ENCODE measurements at regions not wholly inside any gene's neighbourhood (a gene's known extent, or its start where the extent isn't known, plus 50 kb on each side); places are given as distances from the start of the nearest gene placed in this dataset.

DNA sequence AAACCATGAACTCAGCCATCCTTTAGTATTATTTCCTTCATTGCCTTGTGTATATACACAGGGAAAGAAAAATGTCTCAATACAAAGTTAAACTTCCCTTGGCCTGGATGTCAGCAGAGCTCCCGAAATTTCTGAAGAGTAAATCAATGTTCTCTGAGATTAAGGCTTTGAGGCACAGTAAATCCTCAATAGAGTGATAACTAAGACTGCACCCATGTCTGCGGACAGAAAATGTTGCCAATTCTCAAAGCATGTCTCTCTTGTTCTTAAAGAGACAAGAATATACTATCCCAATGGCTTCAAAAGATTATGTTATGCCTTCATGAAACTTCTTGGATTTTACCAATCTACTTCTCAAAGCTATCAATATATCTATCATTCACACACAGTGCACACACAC lies 1196.7 kb upstream of the TENM4 start:
- Histone ChIP-seq H3K27ac (ENCODE audit: insufficient read depth, low read length) (no peak overlapping the region), H4K20me1 (ENCODE audit: insufficient read depth, low read length) (no peaks in the 10 kb centered on the region), H3K14ac (replicated peaks; ENCODE audit: low read depth, low read length) (no peak overlapping the region), H2AK5ac (ENCODE audit: low read depth, low read length) (no peak overlapping the region), H3K36me3 (ENCODE audit: control insufficient read depth, insufficient read depth, low read length) (no peaks in the 10 kb centered on the region), H3K4me3 (ENCODE audit: insufficient read depth, low read depth, low read length) (no peak overlapping the region), H3K4me2 (ENCODE audit: low read depth, low read length) (no peak overlapping the region), H2BK5ac (ENCODE audit: low read depth, low read length, poor library complexity, severe bottlenecking) (no peak overlapping the region), H3K4ac (ENCODE audit: low read depth, low read length) (no peak overlapping the region), H3K56ac (ENCODE audit: extremely low read depth, insufficient read depth, low read length) (no peak overlapping the region), H3K27me3 (ENCODE audit: control insufficient read depth, insufficient read depth, low read length) (no peaks in the 10 kb centered on the region), H3K9ac (ENCODE audit: low read depth, low read length) (no peak overlapping the region), H2AFZ (replicated peaks; ENCODE audit: low read length, poor library complexity) (no peak overlapping the region), H2BK15ac (ENCODE audit: low read depth, low read length) (no peak overlapping the region), H3K9me3 (ENCODE audit: control insufficient read depth, insufficient read depth, low read length) (no peaks in the 10 kb centered on the region; the same call in 1 of the 2 replicates), H2BK20ac (ENCODE audit: low read depth, low read length) (no peak overlapping the region), H3K23ac (ENCODE audit: low read depth, low read length) (no peak overlapping the region), H4K5ac (ENCODE audit: low read depth, low read length) (no peak overlapping the region), H2AK9ac (replicated peaks; ENCODE audit: low read depth, low read length, poor library complexity) (no peak overlapping the region), H3K9me1 (ENCODE audit: insufficient read depth, low read length) (no peaks in the 10 kb centered on the region), H3K79me1 (ENCODE audit: low read depth in 1 of 2, low read length in 2 of 2) (no peaks in the 10 kb centered on the region), H4K8ac (ENCODE audit: low read depth in 2 of 2, low read length in 2 of 2) (no peak overlapping the region), H4K91ac (ENCODE audit: insufficient read depth, low read depth, low read length) (no peak overlapping the region), H3K18ac (ENCODE audit: low read depth, low read length) (no peak overlapping the region), H3K4me1 (ENCODE audit: control insufficient read depth, insufficient read depth, low read length) (no peaks in the 10 kb centered on the region), H2BK120ac (ENCODE audit: low read depth, low read length) (no peak overlapping the region)
- in situ Hi-C loops (cut with MboI; ENCODE audit: low sequenced_read_pairs) (no loop called here), intact Hi-C loops (cut with micrococcal nuclease) (no loop called here), dilution Hi-C loops (cut with HindIII; ENCODE audit: low sequenced_read_pairs, unreplicated experiment) (no loop called here)
- CTCF ChIA-PET, result no interaction called here
- POLR2A ChIA-PET (ENCODE audit: unreplicated experiment), result no interaction called here
- no peak for TF ChIP-seq SMC3 (IDR thresholded peaks at IDR 0.05; ENCODE audit: low read depth, low read length)
- TF ChIP-seq MAFK (IDR thresholded peaks at IDR 0.05; ENCODE audit: low read depth, low read length), result no peak
- no peak for TF ChIP-seq MAZ (IDR thresholded peaks at IDR 0.05; ENCODE audit: borderline replicate concordance, low read depth, low read length)
- no peak for TF ChIP-seq CEBPB (IDR thresholded peaks at IDR 0.05; ENCODE audit: low read depth, low read length)
- no peak for TF ChIP-seq NFE2L2 (IDR thresholded peaks at IDR 0.05; ENCODE audit: low read depth, low read length)
- no peak for TF ChIP-seq FOS (IDR thresholded peaks at IDR 0.05; ENCODE audit: low read depth, low read length)
- no peak for TF ChIP-seq MXI1 (IDR thresholded peaks at IDR 0.05; ENCODE audit: borderline replicate concordance, low read depth, low read length)
- no peak for TF ChIP-seq POLR2A (IDR thresholded peaks at IDR 0.05; ENCODE audit: low read depth, low read length)
- no peak for TF ChIP-seq RFX5 (IDR thresholded peaks at IDR 0.05; ENCODE audit: low read depth, low read length)
- TF ChIP-seq, protein P1, sequence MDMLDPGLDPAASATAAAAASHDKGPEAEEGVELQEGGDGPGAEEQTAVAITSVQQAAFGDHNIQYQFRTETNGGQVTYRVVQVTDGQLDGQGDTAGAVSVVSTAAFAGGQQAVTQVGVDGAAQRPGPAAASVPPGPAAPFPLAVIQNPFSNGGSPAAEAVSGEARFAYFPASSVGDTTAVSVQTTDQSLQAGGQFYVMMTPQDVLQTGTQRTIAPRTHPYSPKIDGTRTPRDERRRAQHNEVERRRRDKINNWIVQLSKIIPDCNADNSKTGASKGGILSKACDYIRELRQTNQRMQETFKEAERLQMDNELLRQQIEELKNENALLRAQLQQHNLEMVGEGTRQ (IDR thresholded peaks at IDR 0.05; ENCODE audit: low read depth, low read length), result no peak
- TF ChIP-seq BHLHE40 (IDR thresholded peaks at IDR 0.05; ENCODE audit: low read depth, low read length), result no peak
- no peak for TF ChIP-seq RAD21 (IDR thresholded peaks at IDR 0.05; ENCODE audit: low read length)
- TF ChIP-seq RCOR1 (IDR thresholded peaks at IDR 0.05; ENCODE audit: insufficient replicate concordance, low read length), result no peak
- no peak for TF ChIP-seq CHD1 (IDR thresholded peaks at IDR 0.05; ENCODE audit: low read depth, low read length)
- TF ChIP-seq, protein P2, sequence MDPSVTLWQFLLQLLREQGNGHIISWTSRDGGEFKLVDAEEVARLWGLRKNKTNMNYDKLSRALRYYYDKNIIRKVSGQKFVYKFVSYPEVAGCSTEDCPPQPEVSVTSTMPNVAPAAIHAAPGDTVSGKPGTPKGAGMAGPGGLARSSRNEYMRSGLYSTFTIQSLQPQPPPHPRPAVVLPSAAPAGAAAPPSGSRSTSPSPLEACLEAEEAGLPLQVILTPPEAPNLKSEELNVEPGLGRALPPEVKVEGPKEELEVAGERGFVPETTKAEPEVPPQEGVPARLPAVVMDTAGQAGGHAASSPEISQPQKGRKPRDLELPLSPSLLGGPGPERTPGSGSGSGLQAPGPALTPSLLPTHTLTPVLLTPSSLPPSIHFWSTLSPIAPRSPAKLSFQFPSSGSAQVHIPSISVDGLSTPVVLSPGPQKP (IDR thresholded peaks at IDR 0.05; ENCODE audit: borderline replicate concordance, low read depth, low read length), result no peak
- DNase-seq (no peak), ATAC-seq (ENCODE audit: low read depth) (no peak)
- no CpG with 5 or more reads among the region's 2 CpGs for WGBS, 2 experiments (ENCODE audit: extremely low coverage in 2 of 2, insufficient read length in 1 of 2)
- BruUV-seq (replicated peaks), result no TSS peak
